Caco-2 (cell line): ENCODE measurements at regions not wholly inside any gene's neighbourhood (a gene's known extent, or its start where the extent isn't known, plus 50 kb on each side); places are given as distances from the start of the nearest gene placed in this dataset.

Experiments
- BruUV-seq: library from RNA; stranded (reverse); fragments of 400-500 nt; replicated peaks from 2 replicates; lab custom pipeline; 2021; lab: Mats Ljungman, UMichigan
- CTCF ChIA-PET: fragments of 300-600 bp; sonication (Branson Sonifier 250); formaldehyde crosslinking; loops from one replicate; lab custom pipeline; 2022; ENCODE audit warnings: antibody characterized with exemption; lab: Charles Lee
- POLR2A ChIA-PET: fragments of 300-600 bp; sonication (Branson Sonifier 250); formaldehyde crosslinking; loops from one replicate; lab custom pipeline; 2022; ENCODE audit warnings: antibody characterized with exemption; lab: Charles Lee
- DNase-seq, 2 experiments: peaks; one replicate each; pipeline versions ENCODE4 v3.0.0 to v3.0.0-alpha.2; 2020 to 2022
- H3K27me3 ChIP-seq: replicated peaks from 2 replicates; pipeline ENCODE4 v1.6.0; 2011; ENCODE audit warnings: low read length; ENCODE audit not compliant: control insufficient read depth, insufficient read depth
- H3K36me3 ChIP-seq: 2 replicates; pipeline ENCODE4 v1.5.1; 2011; ENCODE audit warnings: low read length; ENCODE audit not compliant: control insufficient read depth, insufficient read depth
- H3K4me1 ChIP-seq: fragments of 250-450 bp; sonication (Bioruptor Pico); 2 replicates; pipeline ENCODE4 v1.5.1; 2020; ENCODE audit warnings: mild to moderate bottlenecking
- H3K4me3 ChIP-seq: 2 replicates; pipeline ENCODE4 v1.5.1; 2011; ENCODE audit warnings: low read depth, mild to moderate bottlenecking, control low read depth, low read length
- H3K9me3 ChIP-seq: fragments of 250-450 bp; sonication (Bioruptor Pico); 2 replicates; pipeline ENCODE4 v1.5.1; 2020; ENCODE audit warnings: mild to moderate bottlenecking, moderate library complexity
- H3K27ac Mint-ChIP-seq: one replicate; pipeline ENCODE4 v1.8.0; 2022; ENCODE audit warnings: mixed read lengths; ENCODE audit not compliant: unreplicated experiment
- H3K27me3 Mint-ChIP-seq: one replicate; pipeline ENCODE4 v1.8.0; 2022; ENCODE audit warnings: mixed read lengths; ENCODE audit not compliant: insufficient read depth, unreplicated experiment
- H3K36me3 Mint-ChIP-seq: one replicate; pipeline ENCODE4 v1.8.0; 2022; ENCODE audit warnings: mild to moderate bottlenecking, mixed read lengths; ENCODE audit not compliant: insufficient read depth, unreplicated experiment
- H3K4me1 Mint-ChIP-seq: one replicate; pipeline ENCODE4 v1.8.0; 2022; ENCODE audit warnings: low read depth, mixed read lengths; ENCODE audit not compliant: unreplicated experiment
- H3K4me3 Mint-ChIP-seq: one replicate; pipeline ENCODE4 v1.8.0; 2022; ENCODE audit warnings: mild to moderate bottlenecking, moderate library complexity, mixed read lengths; ENCODE audit not compliant: unreplicated experiment
- H3K9me3 Mint-ChIP-seq: one replicate; pipeline ENCODE4 v1.8.0; 2022; ENCODE audit warnings: mixed read lengths; ENCODE audit not compliant: unreplicated experiment
- intact Hi-C: fragments of 100-400 bp; cut with micrococcal nuclease; formaldehyde crosslinking; loops from one replicate; pipeline ENCODE4 v1.10.0; 2022; ENCODE audit not compliant: unreplicated experiment
- TF ChIP-seq, protein P1 (sequence below), 2 experiments: fragments of 200-600 bp in 1 of 2; IDR thresholded peaks; 1 replicate in 1 of 2; 2 replicates in 1 of 2; pipeline versions ENCODE4 v1.5.1 to v1.8.0; 2011 to 2022; ENCODE audit warnings: antibody characterized with exemption in 1 of 2, control low read depth in 1 of 2, inconsistent platforms in 1 of 2, low read depth in 1 of 2, low read length in 1 of 2, mild to moderate bottlenecking in 1 of 2, moderate library complexity in 1 of 2; ENCODE audit not compliant: insufficient read depth in 1 of 2, severe bottlenecking in 1 of 2, unreplicated experiment in 1 of 2

GRCh38 chr14:89720741-89721729 is 233.5 kb downstream of the EFCAB11 start:
- Mint-ChIP-seq H3K36me3 (no peaks in the 10 kb centered on the region), H3K4me3 (no peak overlapping the region), H3K4me1 (no peaks in the 10 kb centered on the region), H3K9me3 (no peaks in the 10 kb centered on the region), H3K27me3 (peaks cover 3% of the 10 kb centered on the region), H3K27ac (no peak overlapping the region)
- Histone ChIP-seq H3K27me3 (no peaks in the 10 kb centered on the region), H3K36me3 (no peaks in the 10 kb centered on the region), H3K4me1 (no peaks in the 10 kb centered on the region), H3K4me3 (no peak overlapping the region), H3K9me3 (no peaks in the 10 kb centered on the region)
- ChIA-PET POLR2A (no interaction called here), CTCF (no interaction called here)
- TF ChIP-seq, protein P1, sequence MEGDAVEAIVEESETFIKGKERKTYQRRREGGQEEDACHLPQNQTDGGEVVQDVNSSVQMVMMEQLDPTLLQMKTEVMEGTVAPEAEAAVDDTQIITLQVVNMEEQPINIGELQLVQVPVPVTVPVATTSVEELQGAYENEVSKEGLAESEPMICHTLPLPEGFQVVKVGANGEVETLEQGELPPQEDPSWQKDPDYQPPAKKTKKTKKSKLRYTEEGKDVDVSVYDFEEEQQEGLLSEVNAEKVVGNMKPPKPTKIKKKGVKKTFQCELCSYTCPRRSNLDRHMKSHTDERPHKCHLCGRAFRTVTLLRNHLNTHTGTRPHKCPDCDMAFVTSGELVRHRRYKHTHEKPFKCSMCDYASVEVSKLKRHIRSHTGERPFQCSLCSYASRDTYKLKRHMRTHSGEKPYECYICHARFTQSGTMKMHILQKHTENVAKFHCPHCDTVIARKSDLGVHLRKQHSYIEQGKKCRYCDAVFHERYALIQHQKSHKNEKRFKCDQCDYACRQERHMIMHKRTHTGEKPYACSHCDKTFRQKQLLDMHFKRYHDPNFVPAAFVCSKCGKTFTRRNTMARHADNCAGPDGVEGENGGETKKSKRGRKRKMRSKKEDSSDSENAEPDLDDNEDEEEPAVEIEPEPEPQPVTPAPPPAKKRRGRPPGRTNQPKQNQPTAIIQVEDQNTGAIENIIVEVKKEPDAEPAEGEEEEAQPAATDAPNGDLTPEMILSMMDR (IDR thresholded peaks at IDR 0.05; ENCODE audit: insufficient read depth in 1 of 2, low read depth in 1 of 2, low read length in 1 of 2, severe bottlenecking in 1 of 2, unreplicated experiment in 1 of 2) = no peak
- intact Hi-C loops = no loop called here
- DNase-seq = no peak
- BruUV-seq = no TSS peak

DNA sequence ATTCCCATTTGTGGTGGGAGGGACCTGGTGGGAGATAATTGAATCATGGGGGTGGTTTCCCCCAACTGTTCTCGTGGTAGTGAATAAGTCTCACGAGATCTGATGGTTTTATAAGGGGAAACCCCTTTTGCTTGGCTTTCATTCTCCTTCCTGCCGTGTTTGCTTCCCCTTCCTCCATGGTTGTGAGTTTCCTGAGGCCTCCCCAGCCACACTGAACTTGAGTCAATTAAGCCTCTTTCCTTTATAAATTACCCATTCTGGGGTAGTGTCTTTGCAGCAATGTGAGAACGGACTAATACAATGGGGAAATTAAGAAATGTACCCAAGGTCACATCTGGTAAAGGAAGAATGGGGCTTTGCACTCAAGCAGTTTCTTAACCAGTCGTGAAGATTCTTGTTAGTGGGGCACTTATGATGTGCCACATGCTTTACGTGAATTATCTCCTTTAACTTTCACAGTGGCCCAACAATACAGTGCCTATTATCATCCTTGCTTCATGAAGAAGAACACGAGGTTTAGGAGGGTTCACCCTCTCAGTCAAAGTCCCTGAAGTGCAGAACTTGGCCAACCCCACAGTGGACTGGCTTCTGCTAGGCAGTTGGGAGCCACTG is 234.3 kb downstream of the EFCAB11 start:
- Mint-ChIP-seq H3K27ac (no peak overlapping the region), H3K27me3 (peaks cover 3% of the 10 kb centered on the region), H3K4me1 (no peaks in the 10 kb centered on the region), H3K9me3 (no peaks in the 10 kb centered on the region), H3K36me3 (no peaks in the 10 kb centered on the region), H3K4me3 (no peak overlapping the region)
- BruUV-seq = no TSS peak
- TF ChIP-seq, protein P1 (IDR thresholded peaks at IDR 0.05; ENCODE audit: insufficient read depth in 1 of 2, low read depth in 1 of 2, low read length in 1 of 2, severe bottlenecking in 1 of 2, unreplicated experiment in 1 of 2) = no peak
- ChIA-PET CTCF (no interaction called here), POLR2A (no interaction called here)
- DNase-seq = no peak
- H3K36me3 ChIP-seq = no peaks in the 10 kb centered on the region
- H3K4me1 ChIP-seq = no peaks in the 10 kb centered on the region
- intact Hi-C loops = no loop called here
- no peaks in the 10 kb centered on the region for H3K9me3 ChIP-seq
- H3K4me3 ChIP-seq = no peak overlapping the region
- no peaks in the 10 kb centered on the region for H3K27me3 ChIP-seq

DNA sequence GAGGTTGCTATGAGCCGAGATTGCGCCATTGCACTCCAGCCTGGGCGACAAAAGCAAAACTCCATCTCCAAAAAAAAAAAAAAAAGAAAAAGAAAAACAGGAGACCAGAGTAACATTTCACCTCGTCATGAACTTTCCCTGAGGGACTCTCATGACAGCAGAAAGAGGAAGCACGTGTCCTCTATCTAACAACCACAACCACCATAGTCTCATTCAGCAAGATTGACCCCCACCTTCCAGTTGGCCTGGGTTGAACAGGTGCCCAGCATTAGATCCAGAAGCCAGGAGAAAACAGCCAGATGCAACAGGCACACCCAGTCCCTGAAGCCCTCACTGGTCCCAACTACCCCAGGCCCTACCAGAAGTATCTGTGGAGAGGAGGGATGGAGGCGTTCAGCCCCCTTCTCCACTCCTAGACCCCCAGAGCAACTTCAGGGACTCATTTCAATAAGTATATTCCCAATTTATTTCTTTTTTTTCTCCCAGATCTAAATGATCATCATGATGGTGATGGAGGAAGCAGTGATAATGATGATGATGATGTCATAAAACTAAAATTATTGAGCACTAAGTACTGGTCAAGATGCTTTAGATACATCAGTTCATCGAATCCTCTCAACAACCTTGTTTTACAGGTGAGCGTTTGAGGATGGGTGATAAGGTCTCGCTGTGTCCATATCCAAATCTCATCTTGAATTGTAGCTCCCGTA is 235.0 kb downstream of the EFCAB11 start:
- Histone ChIP-seq H3K4me1 (no peaks in the 10 kb centered on the region), H3K27me3 (no peaks in the 10 kb centered on the region), H3K9me3 (no peaks in the 10 kb centered on the region), H3K4me3 (no peak overlapping the region), H3K36me3 (no peaks in the 10 kb centered on the region)
- TF ChIP-seq, protein P1 (IDR thresholded peaks at IDR 0.05; ENCODE audit: insufficient read depth in 1 of 2, low read depth in 1 of 2, low read length in 1 of 2, severe bottlenecking in 1 of 2, unreplicated experiment in 1 of 2) = no peak
- ChIA-PET CTCF (no interaction called here), POLR2A (no interaction called here)
- no peaks in the 10 kb centered on the region for H3K4me1 Mint-ChIP-seq
- intact Hi-C loops = no loop called here
- no peaks in the 10 kb centered on the region for H3K27me3 Mint-ChIP-seq
- no peaks in the 10 kb centered on the region for H3K9me3 Mint-ChIP-seq
- no peak overlapping the region for H3K4me3 Mint-ChIP-seq
- no peak overlapping the region for H3K27ac Mint-ChIP-seq
- no peak for DNase-seq
- H3K36me3 Mint-ChIP-seq = no peaks in the 10 kb centered on the region
- BruUV-seq = no TSS peak
